DMS114 treated with DMSO at 0.1 percent for 48 hours (cell line): ENCODE measurements at regions not wholly inside any gene's neighbourhood (a gene's known extent, or its start where the extent isn't known, plus 50 kb on each side); places are given as distances from the start of the nearest gene placed in this dataset.
A peak's percentile ranks its signal among the peaks of the same experiment; 100 is the strongest.

Experiments used
- DNase-seq: peaks from one replicate; lab custom pipeline; 2025; ENCODE audit not compliant: unreplicated experiment; lab: John Stamatoyannopoulos, UW

DNA sequence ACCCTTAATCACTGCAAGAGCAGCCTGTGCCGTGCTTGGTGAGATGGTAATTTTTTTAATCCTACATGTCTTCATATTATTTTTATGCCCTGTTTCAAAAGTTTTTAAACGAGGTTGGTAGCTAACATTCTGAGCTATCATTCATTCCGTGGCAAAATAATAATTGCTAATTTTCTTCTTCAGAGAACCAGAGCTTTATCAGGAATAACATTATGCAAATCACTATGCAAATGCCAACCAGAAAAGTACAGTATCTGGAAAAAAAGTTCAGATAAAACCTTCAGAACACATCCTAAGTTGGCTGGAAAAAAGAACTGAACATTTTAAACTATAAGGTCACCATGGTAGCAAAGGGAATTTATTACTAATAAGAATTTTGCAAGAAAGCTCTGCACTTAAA is 165.1 kb upstream of the NABP1 start:
- no peak for DNase-seq

DNA sequence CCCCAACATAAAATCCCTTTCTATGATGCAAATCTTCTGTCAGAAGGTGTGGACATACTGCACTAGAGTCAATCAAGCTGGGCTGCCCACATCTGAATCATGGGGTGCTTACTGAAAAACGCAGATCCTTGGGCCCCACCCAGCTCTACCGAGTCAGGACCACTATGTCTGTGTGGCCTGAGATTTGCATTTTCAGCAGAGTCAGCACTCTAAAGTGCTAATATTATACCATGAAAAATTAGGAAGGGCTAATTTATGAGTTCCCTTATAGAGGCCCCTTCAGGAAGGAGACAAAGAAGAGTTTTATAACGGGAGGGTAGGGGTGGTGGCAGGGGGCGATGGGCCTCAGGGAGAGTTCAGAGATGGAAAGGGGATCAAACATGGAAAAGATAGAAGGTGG is 163.3 kb upstream of the NABP1 start:
- DNase-seq: no peak

DNA sequence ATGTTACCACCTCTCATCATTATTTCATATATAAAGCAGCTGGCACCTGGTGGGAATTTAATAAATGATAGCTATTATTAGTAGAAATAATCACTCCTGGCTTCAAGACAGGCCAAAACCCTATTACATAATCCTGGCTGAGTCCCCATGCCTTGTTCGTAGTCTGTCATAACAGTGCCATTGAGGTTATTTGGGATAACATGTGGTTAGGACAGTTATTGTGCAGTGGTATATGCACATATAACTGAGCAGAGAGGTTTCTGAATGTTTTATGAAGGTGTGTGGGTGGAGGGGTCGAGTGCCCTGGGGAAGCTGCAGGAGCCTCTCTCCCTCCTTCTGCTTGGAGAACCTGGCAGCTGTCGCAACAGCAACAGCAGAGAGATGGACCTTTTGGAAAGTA is 162.4 kb upstream of the NABP1 start:
- no peak for DNase-seq

DNA sequence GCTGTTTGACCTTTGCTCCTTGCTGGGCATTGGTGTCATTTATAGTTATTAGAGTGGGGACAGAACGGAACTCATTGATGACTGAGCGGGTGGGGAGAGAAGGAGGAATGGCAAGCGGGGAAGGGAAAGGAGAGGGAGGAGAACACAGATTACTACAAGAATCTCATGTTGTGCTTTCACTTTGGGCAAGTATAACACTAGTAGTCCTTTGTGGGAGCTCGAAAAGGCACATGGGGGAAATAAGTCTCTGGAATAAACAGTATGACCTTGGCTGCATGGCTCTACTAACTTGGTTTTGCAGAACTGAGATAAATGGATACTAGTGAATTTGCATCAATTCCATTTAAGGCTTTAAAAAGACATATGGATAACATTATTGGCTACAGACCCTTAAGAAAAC is 161.7 kb upstream of the NABP1 start:
- DNase-seq: no peak

DNA sequence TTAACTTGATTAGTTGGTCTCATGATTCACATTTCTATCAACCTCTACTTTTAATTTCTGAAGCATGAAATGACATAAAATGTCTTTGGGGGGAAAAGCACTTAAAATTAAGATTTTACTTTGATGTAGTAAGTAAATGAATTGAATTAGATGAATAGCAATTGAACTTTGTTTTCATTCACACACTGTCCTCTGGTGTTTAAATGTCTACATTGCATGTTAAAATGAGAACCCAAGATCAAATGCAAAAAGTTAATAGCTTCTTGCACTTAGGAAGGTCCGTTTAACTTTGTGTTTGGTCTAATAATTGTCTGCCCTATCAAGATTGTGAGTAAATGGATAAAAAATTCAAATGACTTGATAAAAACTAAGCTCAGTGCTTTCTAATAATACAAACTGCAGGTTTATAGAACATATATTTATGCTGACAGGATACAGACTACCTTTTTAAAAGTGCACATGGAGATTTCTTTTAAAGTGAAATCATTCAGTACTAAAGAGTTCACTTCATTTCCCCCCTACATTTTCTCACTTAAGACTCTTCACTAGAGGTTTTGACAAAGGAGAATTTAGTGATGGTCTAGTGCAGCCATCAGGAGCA is 156.2 kb upstream of the NABP1 start:
- peak; percentile 4 for DNase-seq

DNA sequence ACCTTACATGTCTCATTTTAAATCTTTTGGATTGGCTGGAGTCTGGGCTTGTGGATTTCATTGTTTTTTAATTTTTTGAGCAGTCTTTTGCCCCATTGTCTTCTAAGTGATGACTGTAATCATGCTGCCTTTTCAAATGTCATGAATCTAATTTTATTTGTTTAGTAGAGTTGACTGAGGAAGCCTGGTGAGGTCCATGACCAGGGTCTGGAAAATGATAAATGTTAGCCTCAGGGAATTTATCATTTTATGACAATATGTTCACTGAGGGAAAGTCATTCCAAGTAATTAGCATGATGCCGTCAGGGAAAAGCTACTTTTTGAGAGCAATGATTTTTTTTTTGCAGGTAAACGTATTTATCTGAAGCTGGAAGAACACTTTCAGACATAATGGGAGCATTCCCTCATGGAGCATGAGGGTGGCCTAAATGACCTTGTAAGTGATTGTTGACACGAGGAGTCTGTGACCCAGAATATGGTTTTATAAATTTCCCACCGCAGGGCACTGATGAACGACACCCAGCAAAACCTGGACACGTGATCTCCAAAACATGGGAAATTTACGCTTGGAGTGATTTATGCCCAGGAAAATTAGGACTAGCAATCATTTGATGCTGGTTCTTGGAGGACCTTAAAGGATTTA is 155.3 kb upstream of the NABP1 start:
- no peak for DNase-seq

DNA sequence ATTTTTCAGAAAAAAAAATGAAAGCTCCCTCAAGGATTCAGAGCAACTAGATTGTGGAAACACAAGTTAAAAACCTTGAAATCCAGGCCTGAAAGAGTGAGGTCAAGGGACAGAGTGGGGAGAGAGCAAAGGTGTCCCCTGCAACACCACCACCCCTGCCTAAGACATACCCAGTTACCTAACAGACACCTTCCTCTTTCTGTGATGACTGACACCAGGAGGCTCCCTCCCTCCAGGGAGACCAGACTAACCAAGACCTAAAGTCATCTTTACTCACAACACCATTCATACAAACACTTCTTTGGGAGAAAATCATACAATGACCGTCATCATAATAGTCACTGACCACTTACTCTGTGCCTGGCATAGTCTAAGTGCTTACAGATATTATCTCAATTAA is 151.8 kb upstream of the NABP1 start:
- DNase-seq: no peak

DNA sequence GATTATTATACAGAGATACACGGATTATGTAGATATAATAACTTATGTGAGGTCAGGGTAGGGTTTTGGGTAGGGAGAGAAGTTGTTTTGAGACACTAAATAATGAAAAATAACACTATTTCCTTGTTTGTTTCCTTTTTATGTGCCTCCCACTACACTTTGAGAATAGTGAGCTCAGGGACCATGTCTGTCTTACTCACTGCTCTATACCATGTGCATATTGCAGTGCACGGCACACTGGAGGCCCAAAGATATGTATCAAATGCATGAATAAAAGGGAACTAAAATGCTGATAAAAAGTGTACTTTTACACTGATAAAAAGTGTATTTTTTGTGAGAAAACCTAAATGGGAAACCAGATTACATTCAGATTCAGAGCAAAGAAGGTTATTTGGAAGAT is 151.4 kb upstream of the NABP1 start:
- DNase-seq: no peak

DNA sequence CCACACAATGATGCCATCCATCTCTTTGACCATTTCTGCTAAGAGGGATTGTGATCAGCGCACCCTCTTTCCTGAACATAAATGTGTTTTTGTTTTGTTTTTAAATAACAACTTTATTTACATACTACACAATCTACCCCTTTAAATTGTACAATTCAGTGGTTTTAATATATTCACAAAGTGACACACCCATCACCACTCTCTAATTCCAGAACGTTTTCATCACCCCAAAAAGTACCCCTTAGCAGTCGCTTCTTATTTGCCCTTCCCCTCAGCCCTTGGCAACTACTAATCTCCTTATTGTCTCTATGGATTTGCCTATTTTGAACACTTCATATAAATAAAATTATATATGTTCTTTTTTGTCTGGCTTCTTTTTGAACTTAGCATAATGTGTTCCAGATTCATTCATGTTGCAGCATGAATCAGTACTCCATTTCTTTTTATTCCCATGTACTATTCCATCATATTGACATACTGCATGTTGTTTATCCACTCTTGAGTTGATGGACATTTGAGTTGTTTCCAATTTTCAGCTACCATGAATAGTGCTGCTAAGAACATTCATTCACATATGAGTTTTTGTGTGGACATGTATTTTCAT is 150.9 kb upstream of the NABP1 start:
- DNase-seq: no peak

DNA sequence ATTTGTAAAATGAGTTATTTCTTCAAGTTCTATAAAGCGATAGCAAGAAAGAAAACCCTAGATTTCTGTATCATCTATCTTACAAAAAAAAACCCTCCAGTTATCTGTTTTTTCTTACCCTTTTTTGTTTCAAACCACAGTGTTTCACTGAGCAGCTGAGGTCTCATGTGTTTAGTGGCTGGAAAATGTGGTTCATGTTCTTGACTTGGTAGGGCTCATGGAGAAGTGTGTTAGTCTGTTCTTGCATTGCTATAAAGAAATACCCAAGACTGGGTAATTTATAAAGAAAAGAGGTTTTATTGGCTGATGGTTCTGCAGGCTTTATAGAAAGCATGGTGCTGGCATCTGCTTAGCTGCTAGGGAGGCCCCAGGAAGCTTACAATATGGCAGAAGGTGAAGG is 147.3 kb upstream of the NABP1 start:
- DNase-seq: no peak

DNA sequence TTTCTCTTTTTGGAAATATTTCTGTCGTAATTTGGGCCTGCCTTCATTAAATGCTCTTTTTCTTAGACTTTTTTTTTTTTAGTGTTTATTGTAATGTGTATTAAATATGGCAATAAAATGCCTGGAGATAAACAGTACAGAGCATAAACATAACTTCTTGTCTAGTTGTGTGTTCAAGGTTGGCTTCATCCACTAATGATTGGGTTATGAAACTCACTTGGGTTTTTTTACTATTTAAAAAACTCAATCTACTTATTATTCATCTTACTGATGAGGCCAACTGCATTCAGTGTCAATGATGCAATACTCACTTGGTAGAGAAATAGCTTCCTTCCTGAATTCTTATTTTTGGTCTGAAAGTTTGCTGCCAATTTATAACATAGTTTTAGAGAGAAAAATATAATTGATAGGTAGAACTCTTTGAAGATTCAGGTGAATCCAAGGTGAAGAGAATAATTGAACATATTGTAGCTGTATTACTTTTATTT is 144.2 kb upstream of the NABP1 start:
- no peak for DNase-seq

DNA sequence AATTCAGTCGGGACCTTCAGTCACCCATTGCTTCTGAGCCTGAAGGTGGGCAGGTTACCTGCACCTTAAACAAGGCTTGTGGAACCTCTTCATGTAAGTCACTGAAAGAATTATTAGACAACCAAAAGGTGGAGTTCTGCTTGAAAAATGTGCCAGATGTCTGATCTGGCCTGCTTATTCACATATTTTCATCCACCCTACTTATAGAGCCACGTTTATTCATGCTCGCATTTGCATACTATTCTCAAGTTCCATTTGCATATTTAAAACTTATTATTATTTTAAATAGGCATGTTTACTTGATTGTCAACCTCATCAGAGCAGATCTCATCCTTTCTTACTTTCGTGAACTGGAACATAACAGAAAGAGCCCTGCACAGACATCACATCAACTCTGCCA is 140.0 kb upstream of the NABP1 start:
- no peak for DNase-seq

DNA sequence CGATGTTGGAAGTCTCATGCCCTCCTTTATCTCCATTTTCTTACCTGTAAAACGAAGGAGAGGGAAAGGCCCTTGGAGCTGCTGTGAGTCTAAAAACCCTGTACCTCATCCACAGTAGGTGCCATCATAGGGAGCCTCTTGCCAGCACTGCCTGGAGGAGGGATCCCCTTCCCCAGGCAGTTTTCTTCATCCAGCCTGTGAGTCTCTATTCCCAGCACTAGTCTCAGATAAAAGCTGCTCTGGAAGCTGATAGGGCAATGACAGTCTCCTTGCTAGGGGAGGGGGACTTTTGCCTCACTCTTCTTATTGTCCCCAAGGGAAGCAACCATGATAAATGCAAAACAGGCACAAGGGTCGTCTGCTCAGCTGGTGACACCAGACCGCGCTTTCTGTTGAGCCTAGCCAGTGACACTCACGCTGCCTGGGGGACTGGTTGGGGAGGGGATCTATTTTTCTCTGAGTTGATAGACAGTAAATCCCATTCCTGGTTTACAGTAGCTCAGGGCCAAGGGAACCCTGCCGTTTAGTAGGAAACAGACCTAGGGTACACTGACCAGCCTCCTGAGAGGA is 139.5 kb upstream of the NABP1 start:
- DNase-seq: no peak

DNA sequence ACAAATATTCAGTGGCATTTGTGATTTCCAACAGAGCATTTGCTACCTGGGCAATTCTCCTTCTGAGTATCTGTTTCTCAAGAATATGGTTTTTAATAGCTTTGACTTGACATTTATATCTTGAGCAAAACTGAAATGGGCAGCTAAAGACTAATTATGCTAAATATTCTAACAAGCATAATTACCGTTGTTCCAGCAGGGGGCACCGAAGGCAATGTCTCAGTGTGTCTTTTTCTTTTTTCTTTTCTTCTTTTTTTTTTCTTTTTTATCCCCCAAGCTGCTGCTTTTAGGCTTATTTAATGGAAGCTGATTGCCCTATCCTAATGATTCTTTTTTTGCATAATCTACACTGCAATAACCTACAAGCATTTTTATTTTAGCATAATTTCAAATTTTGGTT is 138.9 kb upstream of the NABP1 start:
- DNase-seq: peak; percentile 10

DNA sequence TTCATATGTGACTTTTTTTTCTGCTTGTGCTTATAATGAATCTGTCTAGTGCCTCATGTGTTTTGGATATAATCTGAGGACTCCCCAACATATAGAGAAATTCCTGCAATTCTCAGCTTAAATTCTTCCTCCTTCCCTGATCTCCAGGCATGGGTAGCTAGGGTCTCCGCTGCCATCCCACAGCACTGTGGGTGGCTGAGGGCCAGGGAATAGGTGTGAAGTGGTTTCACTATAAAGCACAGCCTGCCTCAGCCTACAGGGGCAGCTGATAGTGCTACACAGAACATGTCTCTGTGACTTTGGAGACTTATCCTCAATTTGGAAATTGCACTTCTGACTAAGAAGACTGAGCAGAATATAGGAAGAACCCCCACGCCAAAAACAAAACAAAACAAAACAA is 137.3 kb upstream of the NABP1 start:
- DNase-seq: no peak

DNA sequence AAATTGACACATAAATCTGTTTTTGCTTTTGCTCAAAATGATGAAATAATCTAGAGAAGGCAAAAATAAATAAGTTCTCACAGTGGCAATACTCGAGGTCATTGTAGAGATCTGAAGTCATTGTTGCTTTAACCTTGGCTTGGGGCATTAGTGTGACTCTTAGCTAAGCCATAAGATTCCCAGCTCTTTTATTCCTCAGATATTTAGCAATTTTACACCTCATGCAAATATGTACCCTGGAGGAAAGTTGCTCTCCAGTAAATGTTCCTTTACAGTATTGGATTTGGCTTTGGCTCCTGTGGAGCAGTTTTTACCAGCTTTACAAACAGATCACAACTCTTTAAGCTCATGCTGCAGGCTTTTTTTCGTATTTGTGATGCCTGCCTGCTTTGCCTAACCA is 134.2 kb upstream of the NABP1 start:
- DNase-seq: no peak

DNA sequence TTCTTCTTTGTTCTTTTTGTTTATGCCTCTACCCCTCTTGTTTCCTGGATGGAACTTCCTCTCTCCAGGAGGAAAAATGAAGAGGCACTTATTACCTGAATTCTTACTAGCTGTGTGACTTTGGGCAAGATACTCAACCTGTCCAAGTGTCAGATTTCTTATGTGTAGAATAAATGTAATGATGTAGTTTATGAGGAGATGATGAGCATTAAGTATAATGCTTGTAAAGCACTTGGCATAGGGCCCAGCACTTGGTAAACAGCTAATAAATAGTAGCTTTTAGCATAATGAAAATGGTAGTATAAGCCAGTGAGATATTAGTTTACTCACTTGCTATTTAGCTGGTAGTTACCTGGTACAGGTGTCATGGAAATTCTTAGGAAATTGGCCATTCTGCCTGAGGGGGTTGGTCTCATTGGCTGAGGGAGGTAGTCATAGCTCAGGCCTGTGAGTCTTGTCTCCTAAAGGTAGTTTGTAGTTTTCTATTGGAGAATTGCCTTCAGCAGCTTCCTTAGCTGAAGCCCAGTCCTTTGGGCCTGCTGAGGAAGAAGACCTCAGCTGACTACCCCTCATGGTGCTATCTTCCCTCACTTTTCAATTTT is 133.4 kb upstream of the NABP1 start:
- DNase-seq: no peak

DNA sequence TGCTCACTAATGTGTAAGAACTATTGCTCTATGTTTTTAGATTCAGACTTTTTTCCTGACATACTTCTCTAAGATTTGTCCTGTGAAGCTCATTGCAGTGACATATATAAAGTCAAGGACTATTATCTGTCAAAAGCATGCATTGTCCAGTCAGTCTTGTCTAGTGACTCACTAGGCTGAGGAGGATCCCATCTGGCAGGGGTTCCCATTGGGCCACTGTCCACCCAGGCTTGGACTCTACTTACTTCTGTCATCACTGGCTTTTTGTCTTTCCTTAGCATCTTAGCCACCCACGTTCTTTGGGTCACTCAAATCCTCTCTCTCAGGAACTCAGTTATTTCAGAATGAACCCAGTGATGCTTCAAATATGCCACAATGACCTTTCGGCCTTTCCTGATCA is 132.6 kb upstream of the NABP1 start:
- no peak for DNase-seq

DNA sequence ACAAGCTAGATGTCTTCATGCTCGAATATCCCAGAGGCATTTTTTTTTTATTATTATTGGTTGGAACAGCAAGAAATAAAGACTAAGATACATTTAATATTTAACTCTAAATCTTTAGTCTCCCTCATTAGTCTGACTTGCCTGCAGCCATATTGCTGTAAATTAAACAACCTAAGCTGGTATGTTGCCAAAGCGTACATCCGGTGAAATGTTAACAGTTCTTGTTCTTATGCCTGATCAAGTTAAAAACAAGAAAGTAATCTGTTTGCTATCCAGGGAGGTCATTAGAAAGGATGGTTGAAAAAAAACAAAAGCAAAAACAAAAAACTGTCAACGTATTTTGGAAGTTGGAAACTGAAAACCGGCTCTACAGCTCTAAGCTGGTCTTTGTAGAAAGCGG is 125.9 kb upstream of the NABP1 start:
- DNase-seq: no peak

DNA sequence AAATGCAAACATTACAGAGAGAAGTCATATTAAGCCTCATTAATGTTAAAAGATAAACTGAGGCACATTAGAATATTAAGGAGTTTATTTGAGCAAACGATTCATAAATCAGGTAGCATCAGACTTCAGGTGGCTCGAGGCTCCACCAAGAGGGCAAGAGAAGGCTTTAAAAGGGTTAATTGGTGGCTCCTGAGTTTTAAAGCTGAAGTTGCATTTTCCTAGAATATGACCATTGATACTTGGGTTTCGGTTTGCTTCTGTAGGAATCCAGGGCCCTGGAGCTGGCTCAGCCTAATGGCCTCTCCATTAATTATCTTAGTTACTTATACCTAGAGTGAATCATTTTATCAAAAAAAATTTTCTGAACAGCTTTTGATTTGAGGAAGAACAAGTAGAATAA is 123.7 kb upstream of the NABP1 start:
- no peak for DNase-seq

DNA sequence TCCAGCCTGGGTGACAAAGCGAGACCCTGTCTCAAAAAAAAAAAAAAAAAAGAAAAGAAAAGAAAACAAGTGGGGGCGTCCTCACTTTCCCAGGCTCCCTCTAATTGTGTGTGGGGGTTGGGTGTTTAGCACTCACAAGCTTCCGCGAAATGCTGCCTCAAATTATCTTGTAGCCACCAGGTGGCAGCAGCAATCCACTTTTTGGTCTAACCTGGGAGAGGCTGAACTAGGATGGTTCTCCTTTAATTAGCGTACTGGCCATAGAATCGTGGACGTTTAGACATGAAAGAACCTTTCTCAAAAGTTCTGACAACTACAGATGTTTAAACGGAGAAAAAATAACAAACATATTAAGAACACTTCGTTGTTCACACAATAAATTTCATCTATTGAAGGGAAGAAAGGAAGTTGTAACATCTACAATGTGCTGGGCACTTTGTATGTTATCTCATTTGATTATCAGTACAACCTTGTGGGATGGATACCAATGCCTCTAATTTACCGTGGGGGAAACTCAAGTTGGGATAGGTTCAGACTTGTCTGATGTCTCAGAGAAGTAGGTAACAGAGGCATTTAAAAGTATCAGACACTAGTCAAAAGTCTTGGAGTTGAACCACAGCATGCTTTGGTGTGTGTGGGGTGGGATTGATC is 122.7 kb upstream of the NABP1 start:
- DNase-seq: peak; percentile 55

DNA sequence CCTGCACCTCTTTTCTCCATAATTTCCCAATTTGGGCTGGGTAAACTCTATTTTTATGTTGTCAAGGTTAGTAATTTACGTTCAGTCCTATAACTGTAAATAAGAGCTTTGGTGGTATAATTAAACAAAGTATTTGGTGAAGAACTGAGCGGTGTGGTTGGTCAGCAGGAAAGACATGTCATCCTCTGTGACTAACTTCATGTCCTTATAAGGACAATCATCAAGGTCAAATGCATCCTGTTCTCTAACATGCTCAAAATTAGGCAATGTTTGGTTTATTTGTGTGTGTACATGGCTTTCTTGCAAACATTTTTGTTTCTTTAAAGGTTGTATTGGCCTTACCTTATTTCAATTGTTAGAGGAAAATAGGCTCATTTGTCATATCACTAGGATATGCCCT is 121.5 kb upstream of the NABP1 start:
- no peak for DNase-seq
